Suprapubic skin (tissue), 4 donors: ENCODE measurements at regions not wholly inside any gene's neighbourhood (a gene's known extent, or its start where the extent isn't known, plus 50 kb on each side); places are given as distances from the start of the nearest gene placed in this dataset.

Source experiments
- EP300 ChIP-seq: sonication (generic); formaldehyde crosslinking; IDR thresholded peaks from one replicate; pipeline ENCODE4 v1.6.1; 2017; ENCODE audit warnings: antibody characterized with exemption
- POLR2AphosphoS5 ChIP-seq, 3 donors: sonication (generic); formaldehyde crosslinking; IDR thresholded peaks; one replicate each; pipeline ENCODE4 v1.6.1; 2017; ENCODE audit warnings: antibody characterized with exemption in 3 of 3
- TF ChIP-seq, protein P1 (sequence below), 2 donors: fragments of 200-600 bp in 1 of 2; fragments of 450-650 bp in 1 of 2; sonication (generic) in 1 of 2; IDR thresholded peaks; one replicate each; pipeline ENCODE4 v1.5.1; 2016 to 2019; ENCODE audit warnings: antibody characterized with exemption in 2 of 2, mild to moderate bottlenecking in 1 of 2, moderate library complexity in 1 of 2

DNA sequence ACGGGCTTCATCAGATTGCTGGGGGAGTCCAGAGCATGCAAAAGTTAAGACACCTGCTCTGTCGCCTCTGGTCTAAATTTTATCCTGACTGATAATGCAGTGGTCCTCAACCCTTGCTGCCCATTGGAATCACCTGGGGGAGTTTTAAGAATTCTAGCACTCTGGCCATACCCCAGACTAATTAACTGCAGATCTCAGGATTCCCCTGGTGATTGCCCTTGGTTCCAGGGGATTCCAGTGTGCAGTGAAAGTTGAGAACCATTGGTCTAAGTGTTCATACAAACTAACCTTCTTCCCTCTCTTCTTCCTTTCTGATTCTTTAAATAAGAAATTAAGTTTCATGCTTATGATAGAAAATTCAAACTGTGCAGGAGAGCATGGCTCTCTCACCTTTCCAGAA is 105.7 kb upstream of the MGAT5 start:
- TF ChIP-seq EP300 = no peak
- TF ChIP-seq, protein P1, sequence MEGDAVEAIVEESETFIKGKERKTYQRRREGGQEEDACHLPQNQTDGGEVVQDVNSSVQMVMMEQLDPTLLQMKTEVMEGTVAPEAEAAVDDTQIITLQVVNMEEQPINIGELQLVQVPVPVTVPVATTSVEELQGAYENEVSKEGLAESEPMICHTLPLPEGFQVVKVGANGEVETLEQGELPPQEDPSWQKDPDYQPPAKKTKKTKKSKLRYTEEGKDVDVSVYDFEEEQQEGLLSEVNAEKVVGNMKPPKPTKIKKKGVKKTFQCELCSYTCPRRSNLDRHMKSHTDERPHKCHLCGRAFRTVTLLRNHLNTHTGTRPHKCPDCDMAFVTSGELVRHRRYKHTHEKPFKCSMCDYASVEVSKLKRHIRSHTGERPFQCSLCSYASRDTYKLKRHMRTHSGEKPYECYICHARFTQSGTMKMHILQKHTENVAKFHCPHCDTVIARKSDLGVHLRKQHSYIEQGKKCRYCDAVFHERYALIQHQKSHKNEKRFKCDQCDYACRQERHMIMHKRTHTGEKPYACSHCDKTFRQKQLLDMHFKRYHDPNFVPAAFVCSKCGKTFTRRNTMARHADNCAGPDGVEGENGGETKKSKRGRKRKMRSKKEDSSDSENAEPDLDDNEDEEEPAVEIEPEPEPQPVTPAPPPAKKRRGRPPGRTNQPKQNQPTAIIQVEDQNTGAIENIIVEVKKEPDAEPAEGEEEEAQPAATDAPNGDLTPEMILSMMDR (IDR thresholded peaks at IDR 0.05) = no peak
- TF ChIP-seq POLR2AphosphoS5 (IDR thresholded peaks at IDR 0.05) = no peak
